Mesothelial cell of epicardium (in vitro differentiated cells): ENCODE measurements at regions not wholly inside any gene's neighbourhood (a gene's known extent, or its start where the extent isn't known, plus 50 kb on each side); places are given as distances from the start of the nearest gene placed in this dataset.
"Not testable (repeated sequence)": the region's sequence is repeated elsewhere in the genome, so short reads cannot be mapped to it uniquely, and the experiment has no call there.

Experiments used
- DNase-seq, 2 experiments: peaks; one replicate each; pipeline ENCODE4 v3.0.0; 2021; ENCODE audit warnings: low spot score in 2 of 2; ENCODE audit not compliant: unreplicated experiment in 2 of 2
- H3K27ac Mint-ChIP-seq: 2 replicates; pipeline ENCODE4 v1.8.0; 2021; ENCODE audit warnings: mixed read lengths
- H3K27me3 Mint-ChIP-seq: 2 replicates; pipeline ENCODE4 v1.8.0; 2021; ENCODE audit warnings: low read depth, mixed read lengths
- H3K36me3 Mint-ChIP-seq: 2 replicates; pipeline ENCODE4 v1.8.0; 2021; ENCODE audit warnings: mixed read lengths
- H3K4me1 Mint-ChIP-seq: 2 replicates; pipeline ENCODE4 v1.8.0; 2021; ENCODE audit warnings: mixed read lengths
- H3K4me3 Mint-ChIP-seq: 2 replicates; pipeline ENCODE4 v1.8.0; 2021; ENCODE audit warnings: mild to moderate bottlenecking, moderate library complexity, mixed read lengths
- H3K9me3 Mint-ChIP-seq: 2 replicates; pipeline ENCODE4 v1.8.0; 2021; ENCODE audit warnings: mixed read lengths
- TF ChIP-seq, protein P1 (sequence below): fragments of 200-600 bp; sonication (generic); IDR thresholded peaks from one replicate; pipeline ENCODE4 v1.5.0; 2021; ENCODE audit warnings: antibody characterized with exemption; ENCODE audit not compliant: unreplicated experiment

DNA sequence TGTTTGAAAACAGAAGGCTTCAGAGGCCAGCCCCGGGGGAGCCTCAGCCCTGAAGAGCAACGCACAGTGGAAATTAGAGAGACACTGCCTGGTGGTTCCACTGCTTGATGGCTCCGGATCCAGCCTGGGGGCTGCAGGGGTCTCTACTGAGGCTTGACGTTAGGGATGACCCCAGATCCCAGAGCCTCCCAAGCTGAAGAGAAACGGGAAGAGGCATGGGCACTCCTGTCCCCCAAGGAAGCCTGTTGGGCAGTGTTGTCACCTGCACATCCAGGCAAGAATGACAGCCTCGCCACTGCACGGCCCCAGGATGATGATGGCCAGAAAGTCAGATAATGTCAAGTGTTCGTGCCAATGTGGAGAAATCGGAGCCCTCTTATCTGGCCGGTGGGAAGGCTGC, 56.8 kb upstream of the FGF3 start:
- no peak overlapping the region for H3K27ac Mint-ChIP-seq
- no peaks in the 10 kb centered on the region for H3K36me3 Mint-ChIP-seq
- H3K4me1 Mint-ChIP-seq, result peaks cover 4% of the 10 kb centered on the region
- peaks cover 4% of the 10 kb centered on the region for H3K9me3 Mint-ChIP-seq
- TF ChIP-seq, protein P1, sequence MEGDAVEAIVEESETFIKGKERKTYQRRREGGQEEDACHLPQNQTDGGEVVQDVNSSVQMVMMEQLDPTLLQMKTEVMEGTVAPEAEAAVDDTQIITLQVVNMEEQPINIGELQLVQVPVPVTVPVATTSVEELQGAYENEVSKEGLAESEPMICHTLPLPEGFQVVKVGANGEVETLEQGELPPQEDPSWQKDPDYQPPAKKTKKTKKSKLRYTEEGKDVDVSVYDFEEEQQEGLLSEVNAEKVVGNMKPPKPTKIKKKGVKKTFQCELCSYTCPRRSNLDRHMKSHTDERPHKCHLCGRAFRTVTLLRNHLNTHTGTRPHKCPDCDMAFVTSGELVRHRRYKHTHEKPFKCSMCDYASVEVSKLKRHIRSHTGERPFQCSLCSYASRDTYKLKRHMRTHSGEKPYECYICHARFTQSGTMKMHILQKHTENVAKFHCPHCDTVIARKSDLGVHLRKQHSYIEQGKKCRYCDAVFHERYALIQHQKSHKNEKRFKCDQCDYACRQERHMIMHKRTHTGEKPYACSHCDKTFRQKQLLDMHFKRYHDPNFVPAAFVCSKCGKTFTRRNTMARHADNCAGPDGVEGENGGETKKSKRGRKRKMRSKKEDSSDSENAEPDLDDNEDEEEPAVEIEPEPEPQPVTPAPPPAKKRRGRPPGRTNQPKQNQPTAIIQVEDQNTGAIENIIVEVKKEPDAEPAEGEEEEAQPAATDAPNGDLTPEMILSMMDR, result no peak
- no peak overlapping the region for H3K4me3 Mint-ChIP-seq
- DNase-seq, result peak in 1 of 2 experiments; percentile 25
- peaks cover 5% of the 10 kb centered on the region for H3K27me3 Mint-ChIP-seq

DNA sequence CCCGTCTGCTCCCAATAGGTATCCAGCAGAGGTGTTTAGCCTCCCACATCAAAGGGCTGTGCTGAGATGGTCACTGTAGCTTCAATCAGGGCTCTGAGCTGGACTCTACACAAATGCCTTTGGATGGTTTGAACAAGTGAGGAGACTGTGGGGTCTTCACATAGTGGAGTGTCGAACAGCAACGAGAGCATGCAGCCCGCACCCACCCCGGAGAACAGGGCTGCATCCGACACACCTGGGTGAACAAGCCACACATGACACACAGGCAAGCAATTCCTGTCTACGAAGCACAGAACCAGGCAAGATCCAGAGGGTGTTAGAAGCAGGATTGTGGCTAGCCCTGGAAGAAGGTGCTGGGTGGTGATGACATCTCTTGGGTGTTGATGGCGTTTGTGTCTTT, 58.0 kb upstream of the FGF3 start:
- Mint-ChIP-seq H3K4me3 (no peak overlapping the region), H3K27ac (no peak overlapping the region), H3K36me3 (no peaks in the 10 kb centered on the region), H3K9me3 (peaks cover 4% of the 10 kb centered on the region), H3K27me3 (peaks cover 5% of the 10 kb centered on the region), H3K4me1 (peaks cover 4% of the 10 kb centered on the region)
- TF ChIP-seq, protein P1, result no peak
- DNase-seq, result peak in 1 of 2 experiments; percentile 19

DNA sequence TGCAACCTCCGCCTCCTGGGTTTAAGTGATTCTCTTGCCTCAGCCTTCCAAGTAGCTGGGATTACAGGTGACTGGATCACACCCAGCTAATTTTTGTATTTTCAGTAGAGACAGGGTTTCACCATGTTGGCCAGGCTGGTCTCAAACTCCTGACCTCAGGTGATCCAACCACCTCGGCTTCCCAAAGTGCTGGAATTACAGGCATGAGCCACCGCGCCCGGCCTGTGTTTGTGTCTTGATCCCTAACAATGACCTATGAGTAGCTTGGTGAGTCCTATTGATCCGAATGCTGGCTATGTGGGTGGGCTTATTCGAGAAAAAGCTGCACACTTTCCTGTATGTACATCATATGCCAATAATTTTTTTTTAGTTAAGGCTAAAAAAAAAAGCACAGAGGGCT, 58.5 kb upstream of the FGF3 start:
- not testable (repeated sequence) for H3K9me3 Mint-ChIP-seq, H3K27me3 Mint-ChIP-seq, H3K36me3 Mint-ChIP-seq, H3K4me1 Mint-ChIP-seq, H3K27ac Mint-ChIP-seq, H3K4me3 Mint-ChIP-seq
- DNase-seq, result peak in 1 of 2 experiments; percentile 20

DNA sequence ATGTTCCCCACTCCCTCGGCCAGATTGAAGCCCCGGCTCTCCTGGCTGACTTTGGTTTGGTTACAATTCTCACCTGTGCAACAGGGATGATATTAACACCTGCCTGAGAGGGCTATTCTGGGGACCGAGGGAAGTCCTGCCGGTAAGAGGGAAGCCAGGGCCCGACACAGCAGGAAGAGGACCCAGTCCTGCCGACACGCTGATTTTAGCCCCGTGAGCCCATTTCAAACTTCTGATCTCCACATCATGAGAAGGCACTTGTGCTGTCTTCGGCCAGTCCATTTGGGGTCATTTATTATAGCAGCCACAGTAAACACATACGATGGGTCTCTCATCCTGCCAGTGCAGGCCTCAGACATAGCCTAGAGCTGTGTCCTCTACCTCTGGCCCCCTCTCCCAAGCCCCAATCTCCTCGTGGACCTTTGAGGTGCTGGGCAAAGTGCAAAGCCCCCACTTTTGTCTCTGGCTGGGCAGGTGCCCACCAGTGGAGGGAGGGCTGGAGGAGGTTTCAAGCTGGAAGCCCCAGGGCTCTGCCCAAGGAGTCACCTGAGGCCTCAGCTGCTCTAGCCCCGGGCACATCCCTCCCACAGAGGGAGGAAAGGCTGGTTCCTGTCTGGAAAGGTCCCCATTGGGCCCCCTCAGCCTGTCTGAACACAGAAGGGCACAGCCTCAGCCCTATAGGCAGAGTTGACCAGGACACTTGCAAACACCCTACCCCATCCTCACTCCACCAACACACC, 59.1 kb upstream of the FGF3 start:
- Mint-ChIP-seq H3K4me3 (no peak overlapping the region), H3K9me3 (peaks cover 4% of the 10 kb centered on the region), H3K27ac (no peak overlapping the region), H3K36me3 (no peaks in the 10 kb centered on the region), H3K27me3 (peaks cover 5% of the 10 kb centered on the region), H3K4me1 (peaks cover 4% of the 10 kb centered on the region)
- TF ChIP-seq, protein P1, result no peak
- DNase-seq, result peak in 1 of 2 experiments; percentile 22

DNA sequence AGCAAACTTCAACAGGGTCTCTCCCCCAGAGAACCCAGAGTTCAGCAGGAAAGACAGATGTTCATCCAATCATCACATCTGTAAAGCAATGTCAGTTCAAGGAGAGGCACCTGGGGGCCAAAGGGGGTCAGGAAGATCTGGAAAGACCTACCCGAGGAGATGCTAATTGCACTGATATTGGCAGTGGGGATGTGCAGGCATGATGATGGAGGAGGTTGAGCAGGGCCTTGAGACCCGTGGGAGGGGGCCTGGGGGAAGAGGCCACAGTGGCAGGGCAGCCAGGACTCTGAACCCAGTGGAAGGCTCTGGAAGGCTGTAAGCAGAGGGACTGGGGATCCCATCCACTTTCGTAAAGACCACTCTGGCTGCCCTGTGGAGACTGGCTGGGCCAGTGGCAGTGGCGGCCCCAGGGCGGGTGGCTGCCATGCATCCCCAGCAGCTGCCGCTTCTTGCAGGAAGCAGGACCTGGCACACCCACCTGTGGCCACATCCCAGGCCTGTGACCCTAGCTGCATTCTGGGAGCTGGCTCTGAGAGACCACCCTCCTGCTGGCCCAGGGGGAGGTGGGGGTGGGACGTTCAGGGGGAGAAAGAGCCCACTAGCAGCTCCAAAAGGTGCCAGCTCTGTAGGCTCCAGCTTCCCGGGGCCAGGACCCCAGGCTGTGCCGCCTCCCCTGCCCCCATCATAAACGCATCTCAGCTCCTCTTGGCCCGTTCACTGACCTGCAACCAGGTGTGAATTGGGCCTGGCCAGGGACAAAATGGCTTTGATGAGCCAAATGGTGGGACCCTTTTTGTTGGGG, 59.9 kb upstream of the FGF3 start:
- Mint-ChIP-seq H3K4me1 (peaks cover 4% of the 10 kb centered on the region), H3K27ac (no peak overlapping the region), H3K9me3 (peaks cover 4% of the 10 kb centered on the region), H3K36me3 (no peaks in the 10 kb centered on the region), H3K4me3 (no peak overlapping the region), H3K27me3 (peaks cover 5% of the 10 kb centered on the region)
- no peak for DNase-seq
- TF ChIP-seq, protein P1, result no peak

DNA sequence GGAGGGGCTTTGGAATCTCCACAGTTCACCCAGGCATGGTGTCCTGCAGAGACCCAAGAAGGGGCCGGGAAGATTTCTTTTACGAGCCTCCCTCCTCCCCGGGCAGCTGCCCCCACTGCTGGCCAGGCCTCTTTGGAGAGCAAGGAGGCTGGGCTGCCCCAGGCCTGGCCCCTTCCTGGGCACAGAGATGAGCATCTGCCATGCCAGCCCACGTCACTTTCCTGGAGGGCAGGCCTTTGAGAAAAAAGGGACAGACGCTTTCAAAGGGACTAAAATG, 60.5 kb upstream of the FGF3 start:
- peaks cover 4% of the 10 kb centered on the region for H3K9me3 Mint-ChIP-seq
- H3K4me3 Mint-ChIP-seq, result no peak overlapping the region
- H3K36me3 Mint-ChIP-seq, result no peaks in the 10 kb centered on the region
- H3K27me3 Mint-ChIP-seq, result peaks cover 8% of the 10 kb centered on the region
- H3K4me1 Mint-ChIP-seq, result peaks cover 4% of the 10 kb centered on the region
- TF ChIP-seq, protein P1, result no peak
- H3K27ac Mint-ChIP-seq, result no peak overlapping the region
- no peak for DNase-seq
